ENCODE measurements at regions not wholly inside any gene's neighbourhood (a gene's known extent, or its start where the extent isn't known, plus 50 kb on each side); places are given as distances from the start of the nearest gene placed in this dataset.

DNA sequence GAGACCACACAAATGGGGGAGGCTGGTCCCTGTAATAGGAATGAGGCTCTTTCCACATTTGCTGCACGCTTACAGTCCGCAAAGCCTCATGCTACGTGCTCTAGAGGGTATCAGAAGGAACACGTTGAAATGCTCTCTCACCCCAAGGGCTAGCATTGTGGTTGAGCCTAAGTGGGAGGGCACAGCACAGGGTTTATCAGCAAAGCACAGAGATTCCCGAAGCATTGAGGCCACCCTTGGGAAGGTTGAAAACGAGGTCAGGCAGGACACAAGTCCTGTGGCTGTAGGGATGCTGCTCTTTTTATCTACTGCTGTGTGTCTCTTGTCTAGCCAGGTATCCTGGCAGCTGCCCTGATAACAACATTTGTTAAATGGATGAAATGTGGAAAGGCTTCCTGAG, 378.3 kb downstream of the EN1 start (continued):
- TF ChIP-seq, protein P1, sequence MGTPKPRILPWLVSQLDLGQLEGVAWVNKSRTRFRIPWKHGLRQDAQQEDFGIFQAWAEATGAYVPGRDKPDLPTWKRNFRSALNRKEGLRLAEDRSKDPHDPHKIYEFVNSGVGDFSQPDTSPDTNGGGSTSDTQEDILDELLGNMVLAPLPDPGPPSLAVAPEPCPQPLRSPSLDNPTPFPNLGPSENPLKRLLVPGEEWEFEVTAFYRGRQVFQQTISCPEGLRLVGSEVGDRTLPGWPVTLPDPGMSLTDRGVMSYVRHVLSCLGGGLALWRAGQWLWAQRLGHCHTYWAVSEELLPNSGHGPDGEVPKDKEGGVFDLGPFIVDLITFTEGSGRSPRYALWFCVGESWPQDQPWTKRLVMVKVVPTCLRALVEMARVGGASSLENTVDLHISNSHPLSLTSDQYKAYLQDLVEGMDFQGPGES (IDR thresholded peaks at IDR 0.05; ENCODE audit: low read depth, low read length) = no peak
- no peak for TF ChIP-seq RXRA (IDR thresholded peaks at IDR 0.05; ENCODE audit: borderline replicate concordance, low read depth)

DNA sequence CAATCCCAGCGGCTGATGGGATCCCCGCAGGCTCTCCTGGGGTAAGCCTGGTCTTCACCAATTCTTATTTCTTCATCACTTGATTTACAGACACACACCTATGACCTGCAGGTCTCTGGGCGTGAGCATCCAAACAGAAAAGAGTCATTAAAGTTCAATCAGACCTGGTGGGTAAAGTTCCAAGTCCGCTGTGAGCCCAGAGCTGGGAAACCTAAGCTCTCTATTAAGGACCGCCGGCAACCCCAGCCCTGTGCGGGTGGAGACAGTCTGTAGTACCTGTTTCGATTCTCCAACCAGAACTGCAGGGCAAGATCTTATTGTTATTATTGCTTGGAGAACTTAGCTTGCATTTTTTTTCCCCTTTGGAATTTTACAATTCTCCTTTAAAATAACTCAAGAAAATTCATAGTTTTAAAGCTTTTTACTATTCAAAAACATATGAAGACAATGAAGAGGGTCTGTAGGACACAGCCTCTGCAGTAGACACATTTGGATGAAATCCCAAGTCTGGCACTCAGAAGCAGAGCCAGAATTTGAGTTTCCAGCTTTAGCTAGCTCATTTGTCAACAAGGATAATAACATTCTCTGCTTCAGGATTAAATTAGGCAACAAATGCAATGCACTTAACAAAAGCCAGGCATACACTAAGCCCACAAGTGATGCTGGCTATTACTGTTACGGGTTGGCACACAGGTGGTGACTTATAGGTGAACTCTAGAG, 376.4 kb downstream of the INSIG2 start:
- no peak for TF ChIP-seq TCF12 (IDR thresholded peaks at IDR 0.05)
- TF ChIP-seq TEAD4 (IDR thresholded peaks at IDR 0.05; ENCODE audit: borderline replicate concordance, insufficient read depth) = no peak
- TF ChIP-seq RAD21 (IDR thresholded peaks at IDR 0.05; ENCODE audit: low read length) = no peak
- TF ChIP-seq JUND (IDR thresholded peaks at IDR 0.05) = no peak
- TF ChIP-seq RXRA (IDR thresholded peaks at IDR 0.05; ENCODE audit: borderline replicate concordance, low read depth) = no peak
- no peak for TF ChIP-seq ELF1 (IDR thresholded peaks at IDR 0.05)
- TF ChIP-seq USF1 (IDR thresholded peaks at IDR 0.05; ENCODE audit: borderline replicate concordance, low read depth) = no peak
- no peak for TF ChIP-seq MEF2A (IDR thresholded peaks at IDR 0.05; ENCODE audit: borderline replicate concordance, low read depth)
- TF ChIP-seq, protein P1 (IDR thresholded peaks at IDR 0.05; ENCODE audit: low read depth, low read length) = no peak
- TF ChIP-seq GABPA (IDR thresholded peaks at IDR 0.05; ENCODE audit: low read depth) = no peak
- TF ChIP-seq EP300 (IDR thresholded peaks at IDR 0.05; ENCODE audit: borderline replicate concordance in 1 of 2, low read depth in 1 of 2, low read length in 1 of 2) = no peak
- TF ChIP-seq, protein P2, sequence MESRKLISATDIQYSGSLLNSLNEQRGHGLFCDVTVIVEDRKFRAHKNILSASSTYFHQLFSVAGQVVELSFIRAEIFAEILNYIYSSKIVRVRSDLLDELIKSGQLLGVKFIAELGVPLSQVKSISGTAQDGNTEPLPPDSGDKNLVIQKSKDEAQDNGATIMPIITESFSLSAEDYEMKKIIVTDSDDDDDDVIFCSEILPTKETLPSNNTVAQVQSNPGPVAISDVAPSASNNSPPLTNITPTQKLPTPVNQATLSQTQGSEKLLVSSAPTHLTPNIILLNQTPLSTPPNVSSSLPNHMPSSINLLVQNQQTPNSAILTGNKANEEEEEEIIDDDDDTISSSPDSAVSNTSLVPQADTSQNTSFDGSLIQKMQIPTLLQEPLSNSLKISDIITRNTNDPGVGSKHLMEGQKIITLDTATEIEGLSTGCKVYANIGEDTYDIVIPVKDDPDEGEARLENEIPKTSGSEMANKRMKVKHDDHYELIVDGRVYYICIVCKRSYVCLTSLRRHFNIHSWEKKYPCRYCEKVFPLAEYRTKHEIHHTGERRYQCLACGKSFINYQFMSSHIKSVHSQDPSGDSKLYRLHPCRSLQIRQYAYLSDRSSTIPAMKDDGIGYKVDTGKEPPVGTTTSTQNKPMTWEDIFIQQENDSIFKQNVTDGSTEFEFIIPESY (IDR thresholded peaks at IDR 0.05; ENCODE audit: borderline replicate concordance, low read depth) = no peak
- TF ChIP-seq RFX5 (IDR thresholded peaks at IDR 0.05; ENCODE audit: low read length) = no peak
- no peak overlapping the region for H3K27ac ChIP-seq (ENCODE audit: low read depth in 2 of 2, low read length in 1 of 2)
- no peak overlapping the region for H3K9ac ChIP-seq
- no peaks in the 10 kb centered on the region for H3K9me2 ChIP-seq
- H3K4me1 ChIP-seq (ENCODE audit: control insufficient read depth in 1 of 2, insufficient read depth in 2 of 2, low read depth in 1 of 2, low read length in 1 of 2) = no peaks in the 10 kb centered on the region; a peak in 1 of 4 replicates
- no peak overlapping the region for H2AFZ ChIP-seq (ENCODE audit: low read depth)
- ChIA-PET CTCF (no interaction called here), POLR2A (no interaction called here)
- H3F3A ChIP-seq (replicated peaks; ENCODE audit: insufficient read depth) = no peaks in the 10 kb centered on the region
- H3K9me3 ChIP-seq = no peaks in the 10 kb centered on the region
- DNase-seq = no peak
- no peaks in the 10 kb centered on the region for H3K79me2 ChIP-seq (ENCODE audit: insufficient read depth)
- H3K4me2 ChIP-seq = no peak overlapping the region
- H4K20me1 ChIP-seq (ENCODE audit: insufficient read depth) = no peaks in the 10 kb centered on the region
- peaks cover 7% of the 10 kb centered on the region; the same call in 1 of the 2 replicates for H3K27me3 ChIP-seq (ENCODE audit: insufficient read depth)
- no peak overlapping the region for H3K4me3 ChIP-seq (ENCODE audit: low read depth in 2 of 2, low read length in 1 of 2)
- 3% methylated on average over 9 of the region's 9 CpGs for WGBS (ENCODE audit: low lambda C conversion rate)
- H3K36me3 ChIP-seq (replicated peaks in 1 of 2; ENCODE audit: control insufficient read depth in 1 of 2, insufficient read depth in 2 of 2, low read length in 1 of 2) = no peaks in the 10 kb centered on the region
